Posterior vena cava (tissue), 2 donors: ENCODE measurements at regions not wholly inside any gene's neighbourhood (a gene's known extent, or its start where the extent isn't known, plus 50 kb on each side); places are given as distances from the start of the nearest gene placed in this dataset.

Source experiments
- DNase-seq: peaks from one replicate; pipeline ENCODE4 v3.0.0-alpha.2; 2020; ENCODE audit warnings: low spot score
- intact Hi-C, 2 donors: fragments of 100-400 bp; cut with DNase I; formaldehyde crosslinking; loops; one replicate each; pipeline versions ENCODE4 v1.14.1 to v1.14.2; 2022 to 2023
- donor health status: DM: yes; HTN: yes; CAD: no.
- donor health status: DM: yes; HTN: yes; CAD: no.

GRCh38 chrX:10741550-10741949, 121.2 kb upstream of the MID1 start:
- intact Hi-C loops, result no loop called here
- DNase-seq, result no peak

DNA sequence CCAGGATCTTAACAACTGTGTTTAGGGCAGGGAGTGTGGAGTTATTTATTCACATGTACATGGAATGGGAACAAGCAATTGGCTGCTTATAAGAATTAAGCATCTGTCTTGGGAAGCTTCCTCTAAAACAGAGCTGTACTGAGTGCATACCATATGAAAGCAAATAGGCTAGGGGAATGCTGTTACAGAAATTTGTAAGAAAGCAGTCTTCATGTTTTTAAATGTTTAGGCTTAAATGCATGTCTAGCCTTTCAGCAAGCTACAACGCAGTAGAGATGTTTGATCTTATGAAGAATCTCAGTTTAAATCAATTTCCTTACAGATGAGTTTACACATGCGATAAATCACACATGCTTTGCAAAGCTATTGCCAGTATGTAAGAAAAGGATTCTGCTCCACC, 123.1 kb upstream of the MID1 start:
- DNase-seq, result no peak
- intact Hi-C loops, result no loop called here

GRCh38 chrX:10744007-10744406, 123.6 kb upstream of the MID1 start:
- DNase-seq, result no peak
- intact Hi-C loops, result no loop called here

GRCh38 chrX:10747975-10748374, 127.6 kb upstream of the MID1 start:
- intact Hi-C loops, result no loop called here
- no peak for DNase-seq

GRCh38 chrX:10749113-10749512, 128.7 kb upstream of the MID1 start:
- DNase-seq, result no peak
- intact Hi-C loops, result no loop called here

GRCh38 chrX:10750581-10750980, 130.2 kb upstream of the MID1 start:
- intact Hi-C loops, result loop anchor here in 1 of 2 donors (5.0 kb wide), 1 partner anchor 292 kb away; no protein-coding TSS in a partner anchor
- no peak for DNase-seq

DNA sequence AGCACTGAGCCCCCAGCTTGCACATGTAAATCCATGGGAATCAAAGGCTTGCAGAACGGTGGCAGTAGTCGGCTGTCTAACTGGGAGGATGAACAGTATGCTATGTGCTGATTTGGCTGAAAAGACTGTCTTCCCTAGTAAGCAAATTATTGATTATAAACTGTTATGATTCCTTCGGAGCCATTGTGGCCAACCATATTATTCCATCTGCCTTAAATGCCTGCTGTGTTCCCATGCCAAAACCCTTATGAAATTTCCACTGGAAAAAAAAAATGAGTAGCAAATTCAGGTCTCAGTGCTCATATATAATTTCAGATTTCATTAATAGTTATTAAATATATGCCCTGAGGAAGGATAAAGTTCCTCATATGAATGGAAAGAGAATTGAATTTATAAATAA, 132.7 kb upstream of the MID1 start:
- intact Hi-C loops, result loop anchor here in 1 of 2 donors (5.0 kb wide), 1 partner anchor 289 kb away; no protein-coding TSS in a partner anchor

DNA sequence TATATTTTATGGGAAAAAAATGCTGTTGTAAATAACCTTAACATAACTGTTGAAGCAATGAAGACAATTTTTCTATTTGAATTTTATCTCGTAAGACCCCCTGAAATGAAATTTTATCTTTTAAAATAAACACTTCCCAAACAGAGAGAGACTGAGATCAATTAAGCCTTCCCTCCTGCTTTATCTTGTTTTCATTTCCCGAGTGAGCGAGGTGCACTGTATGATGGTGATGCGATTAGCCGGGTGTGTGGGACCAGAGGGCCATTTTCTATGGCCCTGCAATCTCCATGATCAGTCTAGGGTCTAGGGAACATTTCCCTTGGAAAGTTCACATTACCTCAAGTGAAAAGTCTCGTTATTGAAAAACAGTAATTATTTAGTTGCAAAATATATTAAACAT, 134.1 kb upstream of the MID1 start:
- DNase-seq, result no peak
- intact Hi-C loops, result loop anchor here in 1 of 2 donors (5.0 kb wide), 1 partner anchor 288 kb away; no protein-coding TSS in a partner anchor

More for the DNA sequence above, 132.7 kb upstream of the MID1 start:
- no peak for DNase-seq

GRCh38 chrX:10755439-10756334, 135.3 kb upstream of the MID1 start:
- intact Hi-C loops, result no loop called here
- DNase-seq, result no peak

DNA sequence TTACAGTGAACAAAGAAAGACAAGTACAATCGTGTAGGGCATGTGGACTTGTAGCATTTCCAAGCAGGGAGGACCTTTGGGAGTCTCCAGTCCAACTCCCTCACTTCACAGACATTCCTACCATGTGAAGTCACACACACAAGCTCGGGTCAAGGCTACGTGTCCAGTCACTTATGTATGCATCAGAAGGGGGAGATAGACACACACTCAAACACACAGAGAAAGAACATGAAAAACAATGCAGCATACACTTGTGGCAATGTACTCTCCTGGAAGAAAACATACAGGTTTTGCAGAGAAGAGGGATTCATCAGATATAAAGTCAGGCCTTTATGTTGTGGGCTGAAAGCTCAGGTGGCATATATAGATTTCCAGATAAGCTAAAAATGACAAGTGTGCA, 136.1 kb upstream of the MID1 start:
- intact Hi-C loops, result no loop called here
- DNase-seq, result no peak

GRCh38 chrX:10759141-10759799, 138.9 kb upstream of the MID1 start:
- intact Hi-C loops, result no loop called here
- no peak for DNase-seq

- intact Hi-C loops, result no loop called here
Measured at GRCh38 chrX:10761447-10761846, 141.1 kb upstream of the MID1 start.

GRCh38 chrX:10769195-10769594, 148.8 kb upstream of the MID1 start:
- intact Hi-C loops, result no loop called here
- DNase-seq, result no peak

More at GRCh38 chrX:10761447-10761846, 141.1 kb upstream of the MID1 start:
- DNase-seq, result no peak

- intact Hi-C loops, result no loop called here
- DNase-seq, result no peak
Measured at GRCh38 chrX:10769696-10770619, 149.6 kb upstream of the MID1 start.

- intact Hi-C loops, result no loop called here
Measured at GRCh38 chrX:10773318-10773717, 152.9 kb upstream of the MID1 start.

GRCh38 chrX:10781847-10782530, 161.6 kb upstream of the MID1 start:
- DNase-seq, result no peak
- intact Hi-C loops, result no loop called here

More at GRCh38 chrX:10773318-10773717, 152.9 kb upstream of the MID1 start:
- DNase-seq, result no peak

DNA sequence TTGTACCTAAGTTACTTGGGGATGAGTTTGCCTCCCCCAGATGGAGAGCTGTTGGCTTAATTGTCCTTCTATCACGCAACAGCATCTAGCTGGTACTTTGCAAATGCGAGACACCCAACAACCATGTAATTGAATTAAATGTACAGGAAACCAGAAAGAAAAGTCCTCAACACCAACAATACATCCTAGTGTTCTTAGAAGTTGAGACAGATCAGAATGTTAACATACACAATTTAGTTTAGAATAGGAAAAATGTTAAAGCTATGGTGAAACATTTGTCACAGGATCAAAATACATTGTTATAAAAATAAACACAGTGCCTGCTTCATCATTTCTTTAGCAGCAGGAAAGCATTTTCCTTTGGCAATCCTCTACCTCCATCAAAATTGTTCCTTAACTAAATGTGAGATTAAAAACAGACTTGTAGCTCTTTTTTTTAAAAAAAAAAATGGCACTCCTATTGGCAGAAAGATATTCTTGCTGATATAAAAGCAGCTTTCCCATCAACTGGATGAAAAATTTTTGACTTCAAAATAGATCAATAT, 163.1 kb upstream of the MID1 start:
- no peak for DNase-seq
- intact Hi-C loops, result no loop called here

DNA sequence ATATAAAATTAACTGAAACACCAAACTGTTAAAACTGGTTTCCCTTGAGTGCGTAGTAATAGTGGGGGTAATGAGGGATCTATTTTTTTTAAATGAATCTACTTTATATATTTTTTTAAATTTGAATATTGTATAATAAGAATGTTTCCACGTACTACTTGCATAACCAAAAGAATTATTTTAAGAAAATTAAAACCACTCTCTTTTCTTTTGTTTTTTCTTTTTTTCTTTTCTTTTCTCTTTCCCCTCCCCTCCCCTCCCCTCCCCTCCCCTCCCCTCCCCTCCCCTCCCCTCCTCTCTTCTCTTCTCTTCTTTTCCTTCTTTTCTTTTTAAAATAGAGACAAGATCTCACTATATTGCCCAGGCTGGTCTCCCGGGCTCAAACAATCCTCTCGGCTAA, 166.9 kb upstream of the MID1 start:
- DNase-seq, result no peak
- intact Hi-C loops, result no loop called here

DNA sequence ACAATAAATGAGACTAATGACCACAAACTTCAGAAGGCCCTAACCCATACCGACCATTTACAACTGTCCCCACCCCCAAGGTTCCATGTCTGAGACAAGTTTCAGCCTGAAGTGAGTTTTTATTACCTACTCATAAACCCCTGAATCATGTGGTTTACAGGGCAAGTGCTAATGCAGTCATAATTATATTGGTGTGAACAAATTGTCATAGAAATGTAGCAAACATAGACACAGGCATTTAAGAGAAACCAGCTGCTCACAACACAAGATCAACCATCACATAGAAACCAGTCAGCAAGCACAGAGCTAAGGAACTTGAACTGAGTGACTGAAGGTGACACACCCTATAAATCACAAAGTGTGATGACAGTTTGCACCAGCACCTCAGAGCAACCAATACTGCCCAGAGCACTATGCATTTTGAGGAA, 173.8 kb upstream of the MID1 start:
- intact Hi-C loops, result no loop called here
- DNase-seq, result no peak
